GM21447 (cell line): ENCODE measurements at regions not wholly inside any gene's neighbourhood (a gene's known extent, or its start where the extent isn't known, plus 50 kb on each side); places are given as distances from the start of the nearest gene placed in this dataset.

Source experiments
- ATAC-seq: cut with Tn5 transposase; IDR thresholded peaks from one replicate; pipeline ENCODE4 v1.9.1; 2021; ENCODE audit not compliant: unreplicated experiment

GRCh38 chr1:217095050-217095622 lies 371.9 kb upstream of the ESRRG start:
- ATAC-seq = no peak

- ATAC-seq = no peak
Observed at GRCh38 chr1:217091561-217091960, 368.3 kb upstream of the ESRRG start.

DNA sequence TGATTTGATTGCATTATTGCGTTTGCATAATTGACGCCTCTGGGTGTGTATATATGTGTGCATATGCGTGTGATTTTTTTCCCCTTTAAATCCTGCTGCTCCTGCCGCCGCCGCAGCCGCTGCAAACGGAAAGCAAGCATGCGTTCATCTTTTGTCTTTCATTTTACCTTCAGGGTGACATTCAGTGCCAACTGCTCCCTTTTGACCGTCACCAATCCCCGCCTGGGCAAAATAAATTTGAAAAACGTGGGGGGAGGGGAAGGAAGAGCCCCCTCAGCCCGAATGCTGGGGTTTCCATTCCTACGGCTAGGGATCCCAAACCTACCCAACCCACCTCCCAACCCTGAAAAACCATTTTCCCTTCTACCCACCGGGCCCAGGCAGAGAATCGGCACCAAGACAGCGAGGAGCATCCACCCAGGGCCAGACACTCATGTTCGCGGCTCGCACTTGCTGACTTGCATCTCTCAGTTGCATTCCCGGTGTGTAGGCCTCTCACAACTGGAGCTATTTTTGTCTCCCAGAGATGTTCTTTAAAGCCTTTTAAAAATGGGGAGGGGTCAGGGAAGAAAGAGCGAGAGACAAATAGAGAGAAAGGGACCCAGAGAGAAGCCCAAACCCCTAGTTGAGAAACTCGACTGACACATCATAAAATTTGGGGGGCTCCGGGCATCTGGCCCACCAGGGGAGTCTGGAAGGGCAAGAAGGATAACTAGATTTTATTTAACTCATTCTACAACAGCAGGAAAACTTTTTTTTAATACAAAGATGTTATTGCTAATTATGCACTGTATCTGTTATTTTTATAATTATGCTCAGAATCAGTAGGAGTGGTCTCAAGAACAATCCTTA lies 367.1 kb upstream of the ESRRG start:
- ATAC-seq = no peak

GRCh38 chr1:217089361-217090014 lies 366.3 kb upstream of the ESRRG start:
- ATAC-seq = no peak

DNA sequence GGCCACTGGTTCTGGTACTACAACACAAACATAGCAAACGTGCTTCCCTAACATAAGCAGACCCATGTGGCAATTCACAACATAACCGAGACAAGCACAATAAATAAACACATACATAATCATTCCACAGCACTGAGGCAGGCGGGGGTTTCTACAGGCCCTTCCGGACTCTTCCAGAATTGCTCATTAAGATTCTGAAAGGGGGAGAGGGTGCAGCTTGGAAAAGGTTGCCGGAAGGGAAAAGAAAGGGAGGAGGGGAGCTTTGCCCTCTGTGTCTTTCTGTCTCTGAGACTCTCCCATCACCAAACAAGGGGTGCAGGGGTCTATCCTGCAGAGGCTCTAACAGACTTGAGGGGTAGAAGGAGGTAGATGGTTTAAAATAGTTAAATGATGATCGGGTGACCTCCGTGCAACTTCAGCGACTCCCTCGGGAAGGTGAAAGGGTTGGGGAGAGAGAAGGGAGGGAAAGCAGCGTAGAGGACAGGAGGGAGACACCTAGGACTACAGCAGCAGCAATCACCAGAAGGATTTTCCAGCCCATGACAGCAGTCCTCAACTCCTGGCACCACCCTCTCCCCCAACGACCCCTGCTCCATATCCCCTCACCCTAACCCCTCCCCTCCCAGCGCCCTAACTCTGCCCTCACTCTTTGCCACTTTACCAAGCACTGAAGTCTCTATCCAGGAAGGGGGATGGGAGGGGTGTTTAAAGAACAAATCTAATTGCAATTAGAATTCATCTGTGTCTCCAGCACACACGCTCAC lies 365.5 kb upstream of the ESRRG start:
- ATAC-seq = no peak

- ATAC-seq = no peak
Observed at GRCh38 chr1:217088011-217088410, 364.8 kb upstream of the ESRRG start.

DNA sequence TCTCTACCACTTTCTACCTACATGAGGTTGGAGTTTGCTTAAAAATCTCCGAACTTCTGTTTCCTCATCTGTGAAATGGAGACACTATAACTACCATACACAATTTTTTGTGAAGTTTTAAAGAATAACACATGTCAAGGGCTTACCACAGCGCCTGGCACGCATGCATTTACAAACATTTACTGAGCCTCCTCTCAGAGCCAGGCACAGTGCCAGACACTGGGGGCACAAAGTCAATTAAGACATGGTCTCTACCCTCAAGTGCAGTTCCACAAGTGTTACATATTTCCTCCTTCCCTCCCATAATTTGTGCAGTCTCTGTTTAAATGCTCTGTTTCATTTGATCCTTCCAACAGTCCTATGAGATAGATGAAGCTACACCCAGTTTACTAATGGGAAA lies 356.4 kb upstream of the ESRRG start:
- ATAC-seq = no peak

DNA sequence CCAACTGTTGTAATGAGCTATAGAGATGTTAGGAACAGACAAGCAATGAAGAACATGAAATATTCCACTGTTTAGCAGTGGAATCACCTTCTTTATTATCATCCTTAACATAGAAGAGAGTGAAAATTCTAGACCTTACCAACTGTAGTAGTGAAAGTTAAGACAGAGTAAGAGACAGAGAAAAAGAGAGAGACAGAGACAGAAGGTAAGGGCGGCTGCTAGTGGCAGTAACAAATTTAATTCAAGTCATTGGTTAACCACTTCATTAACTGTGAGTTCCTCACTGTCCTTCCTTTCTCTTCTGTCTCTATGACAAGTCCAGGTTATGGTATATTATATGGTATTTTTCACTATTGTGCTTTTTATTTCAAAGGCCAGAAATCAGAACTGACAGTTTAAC lies 355.7 kb upstream of the ESRRG start:
- no peak for ATAC-seq

- no peak for ATAC-seq
Observed at GRCh38 chr1:217078078-217078690, 355.0 kb upstream of the ESRRG start.

GRCh38 chr1:217077426-217077825 lies 354.2 kb upstream of the ESRRG start:
- no peak for ATAC-seq

DNA sequence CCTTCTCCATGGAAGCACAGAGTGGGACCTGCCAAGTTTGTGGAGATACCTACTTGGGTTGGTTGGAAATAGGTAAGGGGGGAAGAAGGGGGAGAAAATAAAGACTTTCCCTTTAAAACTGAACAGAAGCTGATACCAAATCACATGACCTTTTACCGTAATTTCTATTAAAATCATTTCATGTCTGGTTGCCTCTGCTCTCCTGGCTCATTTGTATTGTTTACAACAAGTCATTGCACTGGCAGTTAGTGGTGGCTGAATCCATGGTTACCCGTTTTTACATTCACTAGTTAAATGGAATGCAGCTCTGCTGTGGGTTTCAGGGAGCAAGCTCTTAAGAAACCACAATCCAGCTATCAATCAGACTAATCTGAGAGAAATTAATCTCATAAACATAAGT lies 353.7 kb upstream of the ESRRG start:
- no peak for ATAC-seq

GRCh38 chr1:217072926-217073325 lies 349.7 kb upstream of the ESRRG start:
- no peak for ATAC-seq

GRCh38 chr1:217067642-217068041 lies 344.4 kb upstream of the ESRRG start:
- no peak for ATAC-seq

DNA sequence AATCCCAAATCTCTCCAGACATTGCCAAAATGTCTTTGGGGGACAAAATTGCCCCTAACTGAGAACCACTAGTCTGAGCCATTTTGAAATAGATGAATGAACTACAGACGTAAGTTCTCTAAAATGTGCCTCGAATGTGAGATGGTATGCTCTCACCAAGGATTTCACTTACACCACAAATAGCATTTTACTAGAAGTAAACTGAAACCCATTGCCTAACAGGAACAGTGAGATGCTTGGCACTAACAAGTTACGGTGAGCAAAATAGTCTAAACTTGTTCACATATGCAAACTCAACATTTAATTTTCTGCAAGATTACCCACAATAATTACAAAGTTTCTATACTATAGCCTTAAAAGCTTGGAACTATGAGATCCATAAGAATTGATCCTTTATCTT lies 343.6 kb upstream of the ESRRG start:
- no peak for ATAC-seq

DNA sequence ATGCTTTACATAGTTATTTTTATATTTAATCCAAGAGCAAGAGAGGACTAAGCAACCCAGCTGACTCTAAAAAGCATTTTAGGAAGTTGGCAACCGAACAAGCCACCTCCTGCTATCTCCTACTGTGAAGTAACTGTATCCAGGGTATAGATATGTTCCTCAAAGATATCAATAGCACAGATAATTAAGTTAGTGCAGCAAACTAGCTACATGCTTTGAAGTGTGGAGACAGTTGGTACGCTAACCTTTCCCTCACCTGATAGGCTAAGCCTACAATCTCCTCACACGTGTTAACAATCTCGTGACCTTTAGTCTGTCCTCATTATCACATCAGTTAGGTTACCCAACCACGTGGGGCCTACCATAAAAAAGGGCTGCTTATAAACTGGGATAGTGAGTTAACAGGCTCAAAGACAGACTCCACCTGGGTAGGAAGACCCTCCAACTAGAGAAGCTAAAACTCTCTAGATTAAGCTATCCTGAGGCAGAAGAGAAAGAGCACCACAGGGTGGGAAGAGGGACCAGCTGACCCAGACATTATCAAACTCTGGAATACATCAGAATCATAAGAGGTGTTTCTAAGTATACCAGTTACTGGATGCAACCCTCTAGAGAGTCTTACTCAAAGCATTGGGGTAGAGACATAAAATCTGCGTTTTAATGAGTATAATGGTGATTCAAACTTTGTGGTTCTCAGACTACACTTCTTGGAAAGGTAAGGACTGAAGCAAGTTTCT lies 340.1 kb upstream of the ESRRG start:
- ATAC-seq = no peak

DNA sequence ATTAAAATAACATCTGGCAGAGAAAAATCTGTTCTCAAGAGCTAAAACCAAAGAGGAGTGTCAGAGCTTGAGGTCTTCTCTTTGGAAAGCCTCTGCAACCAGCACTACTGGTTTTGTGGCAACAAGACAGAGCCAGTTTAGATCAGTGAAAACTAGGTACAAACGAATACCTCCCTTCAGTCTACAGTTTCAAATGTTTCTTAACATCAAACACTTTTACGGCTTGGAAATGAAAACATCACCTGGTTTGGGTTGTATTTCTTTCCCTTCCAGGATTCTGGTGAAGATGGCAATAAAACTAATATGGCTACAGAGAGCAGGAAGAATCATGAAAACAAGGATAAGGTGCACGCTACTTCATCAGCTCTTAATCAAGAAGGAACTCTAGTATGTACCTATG lies 339.4 kb upstream of the ESRRG start:
- no peak for ATAC-seq

GRCh38 chr1:217059401-217059800 lies 336.2 kb upstream of the ESRRG start:
- no peak for ATAC-seq

- ATAC-seq = no peak
Observed at GRCh38 chr1:217053676-217054075, 330.4 kb upstream of the ESRRG start.

DNA sequence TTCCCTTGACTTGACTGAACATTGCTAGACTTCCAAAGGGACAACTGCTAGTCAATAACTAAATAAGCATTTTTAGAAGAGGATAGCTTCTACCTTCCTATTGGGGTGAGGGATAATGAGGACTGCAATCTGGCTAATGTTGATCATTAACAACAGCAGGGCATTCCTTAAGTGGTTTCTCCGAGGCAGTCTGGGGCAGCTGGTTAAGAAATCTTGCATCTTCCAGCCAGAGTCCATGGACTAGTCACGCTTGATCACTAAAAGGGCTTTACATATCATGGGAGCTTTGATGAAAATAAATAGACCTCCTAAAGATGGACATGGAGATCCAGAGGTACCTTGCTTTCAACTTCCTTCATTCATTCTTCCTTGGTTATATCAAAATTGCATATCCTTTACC lies 329.4 kb upstream of the ESRRG start:
- no peak for ATAC-seq

DNA sequence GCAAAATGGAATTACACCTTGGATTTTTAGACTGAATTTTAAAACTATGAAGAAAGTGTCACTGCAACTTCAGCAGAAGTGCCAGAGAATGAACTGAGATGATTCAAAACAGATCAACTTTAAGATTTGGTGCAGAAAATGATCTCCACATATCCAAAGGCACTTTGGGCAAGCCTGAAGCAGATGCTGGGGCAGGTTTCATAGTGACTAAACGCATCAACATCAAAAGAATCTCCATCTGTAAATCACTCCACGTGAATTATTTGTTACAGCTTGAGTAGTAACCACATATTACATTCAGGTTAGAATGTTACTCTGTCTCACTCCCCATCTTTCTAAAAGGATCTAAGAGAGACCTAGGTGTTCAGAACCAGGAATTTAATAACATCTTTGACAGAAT lies 329.0 kb upstream of the ESRRG start:
- no peak for ATAC-seq
